Fibroblast of upper back skin (primary cell): ENCODE measurements at regions not wholly inside any gene's neighbourhood (a gene's known extent, or its start where the extent isn't known, plus 50 kb on each side); places are given as distances from the start of the nearest gene placed in this dataset.

Experiments used
- DNase-seq: peaks from one replicate; pipeline ENCODE4 v3.0.0-alpha.2; 2013

GRCh38 chr14:76607510-76607909 is 153.8 kb upstream of the VASH1 start:
- no peak for DNase-seq

GRCh38 chr14:76612654-76613053 is 148.6 kb upstream of the VASH1 start:
- no peak for DNase-seq

GRCh38 chr14:76613616-76614015 is 147.7 kb upstream of the VASH1 start:
- no peak for DNase-seq

- DNase-seq = no peak
These were observed 145.9 kb upstream of the VASH1 start for GRCh38 chr14:76615331-76615730.

GRCh38 chr14:76617440-76617839 is 143.8 kb upstream of the VASH1 start:
- no peak for DNase-seq

GRCh38 chr14:76636602-76637001 is 124.7 kb upstream of the VASH1 start:
- no peak for DNase-seq

- DNase-seq = no peak
These were observed 122.4 kb upstream of the VASH1 start for GRCh38 chr14:76638841-76639240.

GRCh38 chr14:76639606-76640229 is 121.5 kb upstream of the VASH1 start:
- no peak for DNase-seq

GRCh38 chr14:76640923-76641395 is 120.3 kb upstream of the VASH1 start:
- no peak for DNase-seq

GRCh38 chr14:76641541-76641940 is 119.7 kb upstream of the VASH1 start:
- no peak for DNase-seq

GRCh38 chr14:76643887-76644286 is 117.4 kb upstream of the VASH1 start:
- no peak for DNase-seq

GRCh38 chr14:76644855-76645518 is 116.3 kb upstream of the VASH1 start:
- peak; percentile 14 for DNase-seq

- peak; percentile 32 for DNase-seq
These were observed 113.5 kb upstream of the VASH1 start for GRCh38 chr14:76647697-76648298.

- no peak for DNase-seq
These were observed 109.7 kb upstream of the VASH1 start for GRCh38 chr14:76651410-76652055.

GRCh38 chr14:76653875-76654572 is 107.2 kb upstream of the VASH1 start:
- DNase-seq = no peak

GRCh38 chr14:76654573-76655108 is 106.6 kb upstream of the VASH1 start:
- no peak for DNase-seq

- DNase-seq = no peak
These were observed 105.9 kb upstream of the VASH1 start for GRCh38 chr14:76655331-76655730.

GRCh38 chr14:76656592-76656991 is 104.7 kb upstream of the VASH1 start:
- no peak for DNase-seq

- DNase-seq = no peak
These were observed 103.9 kb upstream of the VASH1 start for GRCh38 chr14:76657404-76657803.

- no peak for DNase-seq
These were observed 103.4 kb upstream of the VASH1 start for GRCh38 chr14:76657846-76658245.

GRCh38 chr14:76662580-76662979 is 98.7 kb upstream of the VASH1 start:
- DNase-seq = no peak

GRCh38 chr14:76664790-76665189 is 96.5 kb upstream of the VASH1 start:
- DNase-seq = no peak

- DNase-seq = no peak
These were observed 94.5 kb upstream of the VASH1 start for GRCh38 chr14:76666746-76667145.
